HFFc6 (cell line): ENCODE measurements at regions not wholly inside any gene's neighbourhood (a gene's known extent, or its start where the extent isn't known, plus 50 kb on each side); places are given as distances from the start of the nearest gene placed in this dataset.

Source experiments
- DNase-seq: peaks from one replicate; pipeline ENCODE4 v3.0.0-alpha.2; 2018
- H3K27ac Mint-ChIP-seq: 2 replicates; pipeline ENCODE4 v1.8.0; 2020; ENCODE audit warnings: mild to moderate bottlenecking, mixed read lengths
- H3K27me3 Mint-ChIP-seq: 2 replicates; pipeline ENCODE4 v1.8.0; 2021; ENCODE audit warnings: mild to moderate bottlenecking, moderate library complexity, mixed read lengths; ENCODE audit not compliant: insufficient read depth
- H3K36me3 Mint-ChIP-seq: 2 replicates; pipeline ENCODE4 v1.8.0; 2021; ENCODE audit warnings: low read depth, mixed read lengths
- H3K4me1 Mint-ChIP-seq: 2 replicates; pipeline ENCODE4 v1.8.0; 2020; ENCODE audit warnings: low read depth, mixed read lengths
- H3K4me3 Mint-ChIP-seq: 2 replicates; pipeline ENCODE4 v1.8.0; 2020; ENCODE audit warnings: mild to moderate bottlenecking, moderate library complexity, mixed read lengths
- H3K9me3 Mint-ChIP-seq: 2 replicates; pipeline ENCODE4 v1.8.0; 2020; ENCODE audit warnings: mild to moderate bottlenecking, mixed read lengths
- TF ChIP-seq, protein P1 (sequence below): fragments of 200-600 bp; sonication (generic); IDR thresholded peaks from 2 replicates; pipeline ENCODE4 v1.5.0; 2021; ENCODE audit warnings: antibody characterized with exemption, mild to moderate bottlenecking

DNA sequence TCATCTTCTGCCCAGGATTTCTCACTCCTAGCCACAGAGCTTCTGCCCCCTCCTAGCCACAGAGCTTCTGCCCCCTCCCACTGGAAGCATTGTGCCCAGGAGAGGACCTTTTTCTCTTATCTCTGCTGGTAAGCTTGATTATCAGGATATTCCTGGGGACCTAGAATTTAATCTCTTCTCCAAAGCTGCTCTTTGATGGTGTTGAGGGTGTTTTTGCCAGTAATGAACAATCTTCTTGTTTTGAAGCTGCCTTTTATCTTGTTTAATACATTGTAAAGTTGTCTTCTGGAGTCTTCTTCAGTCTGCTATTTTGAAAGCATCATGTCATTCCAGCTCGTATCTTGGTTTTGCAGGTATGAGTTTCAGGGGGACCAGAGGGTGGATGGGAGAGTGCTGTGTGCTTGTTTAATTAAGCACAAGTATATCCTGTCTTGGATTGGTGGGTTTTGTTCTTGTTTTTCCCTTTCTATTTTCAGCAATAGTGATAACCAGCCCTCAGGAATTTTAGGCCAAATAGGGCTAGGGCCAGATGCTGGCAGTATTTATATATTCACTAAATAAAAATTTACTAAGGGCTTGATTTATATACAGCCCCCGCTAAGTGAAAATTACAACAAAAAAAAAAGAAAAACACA is 214.0 kb upstream of the DMRT1 start:
- H3K9me3 Mint-ChIP-seq: no peaks in the 10 kb centered on the region
- no peaks in the 10 kb centered on the region; the same call in 1 of the 2 replicates for H3K36me3 Mint-ChIP-seq
- no peak for DNase-seq
- H3K4me1 Mint-ChIP-seq: peaks cover 53% of the 10 kb centered on the region
- H3K27me3 Mint-ChIP-seq: peaks cover 2% of the 10 kb centered on the region; the same call in 1 of the 2 replicates
- TF ChIP-seq, protein P1, sequence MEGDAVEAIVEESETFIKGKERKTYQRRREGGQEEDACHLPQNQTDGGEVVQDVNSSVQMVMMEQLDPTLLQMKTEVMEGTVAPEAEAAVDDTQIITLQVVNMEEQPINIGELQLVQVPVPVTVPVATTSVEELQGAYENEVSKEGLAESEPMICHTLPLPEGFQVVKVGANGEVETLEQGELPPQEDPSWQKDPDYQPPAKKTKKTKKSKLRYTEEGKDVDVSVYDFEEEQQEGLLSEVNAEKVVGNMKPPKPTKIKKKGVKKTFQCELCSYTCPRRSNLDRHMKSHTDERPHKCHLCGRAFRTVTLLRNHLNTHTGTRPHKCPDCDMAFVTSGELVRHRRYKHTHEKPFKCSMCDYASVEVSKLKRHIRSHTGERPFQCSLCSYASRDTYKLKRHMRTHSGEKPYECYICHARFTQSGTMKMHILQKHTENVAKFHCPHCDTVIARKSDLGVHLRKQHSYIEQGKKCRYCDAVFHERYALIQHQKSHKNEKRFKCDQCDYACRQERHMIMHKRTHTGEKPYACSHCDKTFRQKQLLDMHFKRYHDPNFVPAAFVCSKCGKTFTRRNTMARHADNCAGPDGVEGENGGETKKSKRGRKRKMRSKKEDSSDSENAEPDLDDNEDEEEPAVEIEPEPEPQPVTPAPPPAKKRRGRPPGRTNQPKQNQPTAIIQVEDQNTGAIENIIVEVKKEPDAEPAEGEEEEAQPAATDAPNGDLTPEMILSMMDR: no peak
- no peak overlapping the region for H3K4me3 Mint-ChIP-seq
- no peak overlapping the region for H3K27ac Mint-ChIP-seq

DNA sequence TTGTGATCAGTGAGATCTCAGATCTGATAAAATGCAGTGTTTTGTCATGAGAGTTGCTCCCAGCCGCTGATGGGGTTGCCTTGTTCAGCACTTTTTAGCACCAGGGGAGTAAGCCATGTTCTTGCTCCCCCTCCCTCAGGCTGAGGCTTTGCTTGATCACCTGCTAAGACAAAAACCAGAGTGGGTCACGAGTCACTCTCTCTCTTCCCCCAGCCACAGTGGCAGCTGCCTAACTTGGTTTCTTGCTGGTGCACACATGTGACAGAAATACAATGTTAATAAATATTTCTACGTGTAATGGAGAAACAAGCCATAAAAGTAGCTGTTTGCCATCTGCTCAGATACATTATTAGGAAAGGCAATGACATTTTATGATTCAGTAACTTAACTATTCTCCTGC is 212.4 kb upstream of the DMRT1 start:
- peaks cover 54% of the 10 kb centered on the region for H3K4me1 Mint-ChIP-seq
- TF ChIP-seq, protein P1: no peak
- peaks cover 5% of the 10 kb centered on the region for H3K36me3 Mint-ChIP-seq
- peaks cover 2% of the 10 kb centered on the region; the same call in 1 of the 2 replicates for H3K27me3 Mint-ChIP-seq
- H3K27ac Mint-ChIP-seq: no peak overlapping the region
- H3K9me3 Mint-ChIP-seq: peaks cover 5% of the 10 kb centered on the region; the same call in 1 of the 2 replicates
- DNase-seq: no peak
- H3K4me3 Mint-ChIP-seq: no peak overlapping the region

DNA sequence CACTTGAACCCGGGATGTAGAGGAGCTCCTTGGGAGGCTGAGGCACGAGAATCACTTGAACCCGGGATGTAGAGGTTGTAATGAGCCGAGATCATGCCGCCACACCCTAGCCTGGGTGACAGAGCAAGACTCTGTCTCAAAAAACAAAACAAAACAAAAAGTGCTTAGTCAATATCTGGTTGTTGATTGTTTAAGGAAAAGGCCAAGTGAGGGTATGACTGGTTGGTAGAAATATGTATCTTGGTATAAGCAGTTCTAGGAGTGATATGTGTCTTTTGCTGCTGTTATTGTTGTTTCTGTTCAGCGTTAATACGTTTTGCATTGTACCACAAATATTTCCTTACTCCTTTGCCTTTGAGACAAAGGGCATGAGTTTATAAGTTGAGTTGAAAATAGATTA is 210.7 kb upstream of the DMRT1 start:
- no peak overlapping the region for H3K27ac Mint-ChIP-seq
- peaks cover 2% of the 10 kb centered on the region; the same call in 1 of the 2 replicates for H3K27me3 Mint-ChIP-seq
- TF ChIP-seq, protein P1: no peak
- H3K4me3 Mint-ChIP-seq: no peak overlapping the region
- peaks cover 14% of the 10 kb centered on the region for H3K36me3 Mint-ChIP-seq
- no peak for DNase-seq
- peaks cover 6% of the 10 kb centered on the region; the same call in 1 of the 2 replicates for H3K9me3 Mint-ChIP-seq
- peaks cover 50% of the 10 kb centered on the region for H3K4me1 Mint-ChIP-seq

DNA sequence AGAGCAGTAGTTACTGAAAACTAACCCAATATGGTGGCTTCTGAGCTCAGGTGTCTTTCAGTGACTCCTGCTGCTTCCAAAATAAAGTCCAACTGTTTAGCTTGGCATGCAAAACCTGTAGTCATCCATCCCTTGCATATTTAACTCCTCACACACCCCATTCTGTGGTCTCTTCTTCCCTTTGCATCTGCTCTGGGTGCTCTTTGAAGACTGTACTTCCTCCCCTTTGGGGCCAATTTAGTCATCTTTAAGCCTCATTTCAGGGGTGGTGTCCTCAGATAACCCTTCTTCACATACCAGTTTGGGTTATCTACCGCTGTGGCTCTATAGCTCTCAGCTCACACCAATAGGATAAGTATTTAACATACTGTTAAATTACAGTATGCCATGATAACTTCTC is 209.9 kb upstream of the DMRT1 start:
- peaks cover 14% of the 10 kb centered on the region for H3K36me3 Mint-ChIP-seq
- peaks cover 6% of the 10 kb centered on the region; the same call in 1 of the 2 replicates for H3K9me3 Mint-ChIP-seq
- peak overlapping the region; percentile 11 for H3K4me3 Mint-ChIP-seq
- peak overlapping the region; percentile 47 for H3K27ac Mint-ChIP-seq
- H3K4me1 Mint-ChIP-seq: peaks cover 42% of the 10 kb centered on the region
- TF ChIP-seq, protein P1: no peak
- peaks cover 2% of the 10 kb centered on the region; the same call in 1 of the 2 replicates for H3K27me3 Mint-ChIP-seq
- DNase-seq: peak; percentile 27

DNA sequence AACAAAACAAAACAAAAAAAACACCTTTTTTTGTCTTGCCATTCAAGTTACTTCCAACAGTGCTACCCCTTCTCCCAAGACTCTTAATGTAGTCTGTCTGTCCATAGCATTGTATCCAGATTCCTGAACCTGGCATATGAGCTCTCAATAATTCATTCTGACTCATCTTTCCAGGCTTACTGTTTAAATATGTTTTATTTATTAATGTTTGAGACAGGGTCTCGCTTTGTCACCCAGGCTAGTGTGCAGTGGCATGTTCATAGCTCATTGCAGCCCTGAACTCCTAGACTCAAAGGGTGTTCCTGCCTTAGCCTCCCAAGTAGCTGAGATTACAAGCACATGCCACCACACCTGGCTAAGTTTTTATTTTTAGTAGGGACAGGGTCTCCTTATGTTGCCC is 208.0 kb upstream of the DMRT1 start:
- Mint-ChIP-seq H3K4me1 (peaks cover 38% of the 10 kb centered on the region), H3K27ac (no peak overlapping the region), H3K27me3 (no peaks in the 10 kb centered on the region), H3K4me3 (no peak overlapping the region), H3K36me3 (peaks cover 14% of the 10 kb centered on the region), H3K9me3 (peaks cover 6% of the 10 kb centered on the region; the same call in 1 of the 2 replicates)
- DNase-seq: no peak
- TF ChIP-seq, protein P1: no peak
